SK-N-SH treated with all-trans-retinoic acid at 6 μM for 48 hours (cell line): ENCODE measurements at regions not wholly inside any gene's neighbourhood (a gene's known extent, or its start where the extent isn't known, plus 50 kb on each side); places are given as distances from the start of the nearest gene placed in this dataset.

Experiments
- ARNTL ChIP-seq: fragments of 450-650 bp; formaldehyde crosslinking; IDR thresholded peaks from 2 replicates; pipeline ENCODE4 v1.5.0; 2020; ENCODE audit warnings: low read depth, mild to moderate bottlenecking, moderate library complexity, borderline replicate concordance
- BACH2 ChIP-seq: fragments of 250-450 bp; sonication (Bioruptor Pico); IDR thresholded peaks from 2 replicates; pipeline ENCODE4 v1.9.0; 2021; ENCODE audit warnings: mild to moderate bottlenecking, borderline replicate concordance
- GLIS3 ChIP-seq: fragments of 250-450 bp; sonication (Bioruptor Pico); IDR thresholded peaks from 2 replicates; pipeline ENCODE4 v1.5.0; 2020; ENCODE audit warnings: mild to moderate bottlenecking, moderate library complexity
- OSR1 ChIP-seq: fragments of 250-450 bp; sonication (Bioruptor Pico); IDR thresholded peaks from 2 replicates; pipeline ENCODE4 v1.8.0; 2022; ENCODE audit warnings: moderate library complexity, mild to moderate bottlenecking, inconsistent platforms
- PATZ1 ChIP-seq: fragments of 250-450 bp; sonication (Bioruptor Pico); IDR thresholded peaks from 2 replicates; pipeline ENCODE4 v1.8.0; 2020; ENCODE audit warnings: mild to moderate bottlenecking, moderate library complexity, borderline replicate concordance
- TCF4 ChIP-seq: fragments of 250-450 bp; sonication (Bioruptor Pico); IDR thresholded peaks from 2 replicates; pipeline ENCODE4 v1.8.0; 2021; ENCODE audit warnings: mild to moderate bottlenecking, moderate library complexity, borderline replicate concordance
- TOX ChIP-seq: fragments of 250-450 bp; sonication (Bioruptor Pico); IDR thresholded peaks from 2 replicates; pipeline ENCODE4 v1.8.0; 2021; ENCODE audit warnings: mild to moderate bottlenecking, moderate library complexity, borderline replicate concordance
- TSHZ2 ChIP-seq: fragments of 250-450 bp; sonication (Bioruptor Pico); IDR thresholded peaks from 2 replicates; pipeline ENCODE4 v1.5.0; 2020; ENCODE audit warnings: mild to moderate bottlenecking, moderate library complexity
- ZC3H10 ChIP-seq: fragments of 250-450 bp; sonication (Bioruptor Pico); IDR thresholded peaks from 2 replicates; pipeline ENCODE4 v1.5.1; 2021; ENCODE audit warnings: mild to moderate bottlenecking, moderate library complexity
- ZFP30 ChIP-seq: fragments of 450-650 bp; formaldehyde crosslinking; IDR thresholded peaks from 2 replicates; pipeline ENCODE4 v1.5.0; 2022; ENCODE audit warnings: mild to moderate bottlenecking, moderate library complexity
- ZNF8 ChIP-seq: fragments of 450-650 bp; formaldehyde crosslinking; IDR thresholded peaks from 2 replicates; pipeline ENCODE4 v1.5.0; 2020; ENCODE audit warnings: mild to moderate bottlenecking, moderate library complexity

GRCh38 chr12:47610686-47611252, 95.1 kb downstream of the RPAP3 start:
- TF ChIP-seq ZFP30 (no peak), OSR1 (CRISPR knock-in tag) (no peak), ZC3H10 (CRISPR knock-in tag) (no peak), TOX (CRISPR knock-in tag) (no peak), BACH2 (CRISPR knock-in tag) (no peak), PATZ1 (CRISPR knock-in tag) (no peak), ZNF8 (CRISPR knock-in tag) (no peak), GLIS3 (CRISPR knock-in tag) (no peak), TCF4 (no peak), ARNTL (no peak), TSHZ2 (no peak)
